HL-60 (cell line): ENCODE measurements at regions not wholly inside any gene's neighbourhood (a gene's known extent, or its start where the extent isn't known, plus 50 kb on each side); places are given as distances from the start of the nearest gene placed in this dataset.

Experiments
- DNase-seq, 2 experiments: peaks; one replicate each; pipeline ENCODE4 v3.0.0-alpha.2; 2010 to 2020; ENCODE audit warnings: low read depth in 1 of 2, low spot score in 1 of 2
- H3K27ac ChIP-seq: fragments of 250-450 bp; sonication (Bioruptor Pico); replicated peaks from 2 replicates; pipeline ENCODE4 v1.5.1; 2020; ENCODE audit warnings: mild to moderate bottlenecking, moderate library complexity
- H3K27me3 ChIP-seq: fragments of 250-450 bp; sonication (Bioruptor Pico); 2 replicates; pipeline ENCODE4 v1.5.1; 2021; ENCODE audit warnings: mild to moderate bottlenecking, moderate library complexity; ENCODE audit not compliant: insufficient read depth, poor library complexity, severe bottlenecking
- H3K4me3 ChIP-seq: replicated peaks from 2 replicates; pipeline ENCODE4 v1.5.1; 2011; ENCODE audit warnings: mild to moderate bottlenecking, control low read depth, low read length; ENCODE audit not compliant: insufficient read depth
- GABPA ChIP-seq: IDR thresholded peaks from 2 replicates; pipeline ENCODE4 v1.6.1; 2012; ENCODE audit warnings: low read depth
- POLR2AphosphoS5 ChIP-seq: IDR thresholded peaks from 2 replicates; pipeline ENCODE4 v1.6.1; 2012; ENCODE audit warnings: low read depth
- SPI1 ChIP-seq: IDR thresholded peaks from 2 replicates; pipeline ENCODE4 v1.6.1; 2012; ENCODE audit warnings: low read depth, mild to moderate bottlenecking, borderline replicate concordance
- TF ChIP-seq, protein P1 (sequence below): IDR thresholded peaks from one replicate; pipeline ENCODE4 v1.5.1; 2011; ENCODE audit warnings: low read length, control low read depth, inconsistent platforms; ENCODE audit not compliant: insufficient read depth
- TF ChIP-seq, protein P2 (sequence below): IDR thresholded peaks from 2 replicates; pipeline ENCODE4 v1.6.1; 2012; ENCODE audit warnings: low read depth; ENCODE audit not compliant: insufficient replicate concordance

DNA sequence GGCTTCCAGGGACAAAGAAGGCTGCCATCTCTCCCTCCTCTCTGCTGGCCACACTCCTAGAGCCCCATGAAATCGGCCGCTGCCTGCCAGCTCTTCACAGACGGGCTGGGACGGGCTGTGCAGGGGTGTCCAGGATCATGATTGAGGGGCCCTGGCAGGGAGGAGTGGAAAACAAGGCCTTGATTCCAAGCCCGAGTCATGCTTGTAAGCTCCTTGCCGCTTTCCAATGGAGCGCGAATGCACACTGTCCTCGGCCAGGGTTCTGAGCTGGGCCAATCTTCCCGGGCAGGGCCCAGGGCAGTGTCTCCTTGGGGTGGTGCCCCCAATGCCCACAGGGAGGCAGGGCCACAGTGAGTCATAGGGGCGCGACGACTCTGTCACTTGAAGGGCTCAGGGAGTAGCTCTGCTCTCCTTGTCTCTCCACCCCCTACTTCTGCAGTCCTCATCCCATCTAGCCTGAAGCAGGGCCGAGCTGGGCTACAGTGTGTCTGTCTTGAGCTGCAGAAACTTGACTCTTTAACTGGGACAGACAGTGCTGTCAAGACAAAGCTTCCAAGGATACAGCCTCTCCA, 186.2 kb upstream of the SVIL start:
- H3K27me3 ChIP-seq: no peaks in the 10 kb centered on the region
- H3K4me3 ChIP-seq: no peak overlapping the region
- H3K27ac ChIP-seq: no peak overlapping the region
- TF ChIP-seq, protein P1, sequence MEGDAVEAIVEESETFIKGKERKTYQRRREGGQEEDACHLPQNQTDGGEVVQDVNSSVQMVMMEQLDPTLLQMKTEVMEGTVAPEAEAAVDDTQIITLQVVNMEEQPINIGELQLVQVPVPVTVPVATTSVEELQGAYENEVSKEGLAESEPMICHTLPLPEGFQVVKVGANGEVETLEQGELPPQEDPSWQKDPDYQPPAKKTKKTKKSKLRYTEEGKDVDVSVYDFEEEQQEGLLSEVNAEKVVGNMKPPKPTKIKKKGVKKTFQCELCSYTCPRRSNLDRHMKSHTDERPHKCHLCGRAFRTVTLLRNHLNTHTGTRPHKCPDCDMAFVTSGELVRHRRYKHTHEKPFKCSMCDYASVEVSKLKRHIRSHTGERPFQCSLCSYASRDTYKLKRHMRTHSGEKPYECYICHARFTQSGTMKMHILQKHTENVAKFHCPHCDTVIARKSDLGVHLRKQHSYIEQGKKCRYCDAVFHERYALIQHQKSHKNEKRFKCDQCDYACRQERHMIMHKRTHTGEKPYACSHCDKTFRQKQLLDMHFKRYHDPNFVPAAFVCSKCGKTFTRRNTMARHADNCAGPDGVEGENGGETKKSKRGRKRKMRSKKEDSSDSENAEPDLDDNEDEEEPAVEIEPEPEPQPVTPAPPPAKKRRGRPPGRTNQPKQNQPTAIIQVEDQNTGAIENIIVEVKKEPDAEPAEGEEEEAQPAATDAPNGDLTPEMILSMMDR: no peak
- TF ChIP-seq SPI1: no peak
- TF ChIP-seq POLR2AphosphoS5: no peak
- TF ChIP-seq, protein P2, sequence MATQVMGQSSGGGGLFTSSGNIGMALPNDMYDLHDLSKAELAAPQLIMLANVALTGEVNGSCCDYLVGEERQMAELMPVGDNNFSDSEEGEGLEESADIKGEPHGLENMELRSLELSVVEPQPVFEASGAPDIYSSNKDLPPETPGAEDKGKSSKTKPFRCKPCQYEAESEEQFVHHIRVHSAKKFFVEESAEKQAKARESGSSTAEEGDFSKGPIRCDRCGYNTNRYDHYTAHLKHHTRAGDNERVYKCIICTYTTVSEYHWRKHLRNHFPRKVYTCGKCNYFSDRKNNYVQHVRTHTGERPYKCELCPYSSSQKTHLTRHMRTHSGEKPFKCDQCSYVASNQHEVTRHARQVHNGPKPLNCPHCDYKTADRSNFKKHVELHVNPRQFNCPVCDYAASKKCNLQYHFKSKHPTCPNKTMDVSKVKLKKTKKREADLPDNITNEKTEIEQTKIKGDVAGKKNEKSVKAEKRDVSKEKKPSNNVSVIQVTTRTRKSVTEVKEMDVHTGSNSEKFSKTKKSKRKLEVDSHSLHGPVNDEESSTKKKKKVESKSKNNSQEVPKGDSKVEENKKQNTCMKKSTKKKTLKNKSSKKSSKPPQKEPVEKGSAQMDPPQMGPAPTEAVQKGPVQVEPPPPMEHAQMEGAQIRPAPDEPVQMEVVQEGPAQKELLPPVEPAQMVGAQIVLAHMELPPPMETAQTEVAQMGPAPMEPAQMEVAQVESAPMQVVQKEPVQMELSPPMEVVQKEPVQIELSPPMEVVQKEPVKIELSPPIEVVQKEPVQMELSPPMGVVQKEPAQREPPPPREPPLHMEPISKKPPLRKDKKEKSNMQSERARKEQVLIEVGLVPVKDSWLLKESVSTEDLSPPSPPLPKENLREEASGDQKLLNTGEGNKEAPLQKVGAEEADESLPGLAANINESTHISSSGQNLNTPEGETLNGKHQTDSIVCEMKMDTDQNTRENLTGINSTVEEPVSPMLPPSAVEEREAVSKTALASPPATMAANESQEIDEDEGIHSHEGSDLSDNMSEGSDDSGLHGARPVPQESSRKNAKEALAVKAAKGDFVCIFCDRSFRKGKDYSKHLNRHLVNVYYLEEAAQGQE: no peak
- TF ChIP-seq GABPA: no peak
- no peak for DNase-seq

DNA sequence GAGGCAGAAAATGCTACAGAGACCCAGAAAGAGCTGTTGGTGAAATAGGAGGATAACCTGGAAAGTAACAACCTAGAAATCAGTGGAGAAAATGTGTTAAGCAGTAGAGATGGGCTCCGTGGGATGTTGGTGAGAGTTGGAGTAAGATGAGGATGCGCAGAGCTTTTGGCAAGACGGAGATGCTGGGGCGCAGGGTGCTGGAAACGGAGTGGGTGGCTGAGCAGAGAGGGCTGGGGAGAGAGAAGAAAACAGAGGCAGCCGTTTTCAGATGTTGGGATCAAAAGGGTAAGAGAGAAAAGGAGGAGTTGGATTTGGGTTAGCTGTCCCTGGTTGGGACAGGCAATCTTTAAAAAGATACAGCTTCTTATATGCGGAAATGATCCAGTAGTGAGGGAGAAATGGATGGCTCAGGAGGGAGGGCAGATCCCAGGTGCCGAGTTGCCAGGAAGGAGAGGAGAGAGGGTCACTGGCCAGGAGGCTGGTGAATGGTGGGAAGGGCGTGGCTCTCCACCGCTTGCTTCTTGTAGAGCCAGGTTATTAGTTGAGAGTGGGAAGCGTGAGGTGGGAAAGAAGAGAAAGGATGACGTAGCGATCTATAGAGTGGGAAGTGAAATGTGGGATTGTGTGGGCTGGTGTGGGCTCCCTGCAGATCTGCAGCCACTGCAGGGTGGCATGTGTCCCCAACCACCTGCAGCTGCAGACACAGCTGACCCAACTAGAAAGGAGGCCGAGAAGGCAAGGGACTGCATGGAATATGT, 182.2 kb upstream of the SVIL start:
- no peak overlapping the region for H3K27ac ChIP-seq
- H3K4me3 ChIP-seq: no peak overlapping the region
- no peak for DNase-seq
- TF ChIP-seq GABPA (no peak), POLR2AphosphoS5 (no peak), SPI1 (no peak)
- TF ChIP-seq, protein P2: no peak
- TF ChIP-seq, protein P1: no peak
- no peaks in the 10 kb centered on the region for H3K27me3 ChIP-seq

DNA sequence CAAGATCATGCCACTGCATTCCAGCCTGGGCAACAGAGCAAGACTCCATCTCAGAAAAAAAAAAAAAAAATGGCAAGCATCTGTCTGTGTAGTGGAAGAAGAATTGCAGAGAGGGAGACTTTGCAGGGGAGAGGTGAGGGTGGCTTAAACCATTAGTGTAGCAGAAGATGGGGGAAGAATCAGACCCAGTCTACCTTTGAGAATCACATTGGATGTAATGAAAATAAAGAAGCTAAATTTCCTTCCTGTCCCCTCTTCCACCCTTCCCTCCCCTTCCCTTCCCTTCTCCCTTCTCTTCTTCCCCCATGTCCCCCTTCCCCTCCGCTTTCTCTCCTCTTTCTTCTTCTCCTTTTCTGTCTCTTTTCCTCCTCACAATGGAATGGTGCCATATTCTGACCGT, 180.8 kb upstream of the SVIL start:
- Histone ChIP-seq H3K27me3 (no peaks in the 10 kb centered on the region), H3K27ac (no peak overlapping the region), H3K4me3 (no peak overlapping the region)
- DNase-seq: no peak
- TF ChIP-seq POLR2AphosphoS5 (no peak), GABPA (no peak), SPI1 (no peak)
- TF ChIP-seq, protein P2: no peak
- TF ChIP-seq, protein P1: no peak
